HG03108 (cell line): ENCODE measurements at regions not wholly inside any gene's neighbourhood (a gene's known extent, or its start where the extent isn't known, plus 50 kb on each side); places are given as distances from the start of the nearest gene placed in this dataset.
"Not testable (repeated sequence)": the region's sequence is repeated elsewhere in the genome, so short reads cannot be mapped to it uniquely, and the experiment has no call there.

Experiments used
- ATAC-seq: cut with Tn5 transposase; IDR thresholded peaks from one replicate; pipeline ENCODE4 v1.9.1; 2021; ENCODE audit warnings: moderate library complexity; ENCODE audit not compliant: unreplicated experiment

DNA sequence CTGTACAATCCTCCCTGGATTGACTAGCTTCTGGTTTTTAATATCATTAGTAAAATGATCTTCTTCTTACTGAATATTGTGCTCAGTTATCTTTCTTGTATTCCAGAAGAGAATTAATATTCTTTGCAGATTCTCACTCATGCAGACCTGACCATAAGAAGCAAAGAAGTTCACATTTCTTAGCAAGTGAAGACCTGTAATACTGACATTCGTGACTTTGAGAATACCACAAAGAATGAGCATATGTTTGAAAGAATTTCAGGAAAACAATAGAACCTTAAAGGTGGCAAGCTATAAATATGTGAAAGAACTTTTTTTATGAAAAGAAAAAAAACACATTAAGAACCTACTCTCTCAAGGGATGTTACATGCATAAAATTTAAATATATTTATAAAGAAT, 371.6 kb downstream of the JRKL start:
- ATAC-seq = no peak

DNA sequence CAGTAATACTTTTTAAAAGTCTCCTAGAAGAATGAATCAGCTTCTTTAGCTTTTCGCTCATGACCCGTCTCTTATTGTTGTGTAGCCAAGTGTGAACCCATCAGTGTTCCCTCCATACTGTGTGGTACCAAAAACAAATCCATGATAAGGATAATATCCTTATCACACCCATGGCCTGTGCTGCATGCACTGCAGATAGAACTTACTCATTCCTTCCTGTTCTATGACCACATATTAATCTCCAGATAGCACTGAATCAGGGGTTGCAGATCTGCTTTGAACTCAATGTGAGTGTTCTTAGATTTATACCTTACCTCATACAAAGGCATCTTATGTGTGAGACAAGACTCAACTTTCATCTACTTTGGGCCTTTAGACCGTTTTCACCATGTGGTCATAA, 373.4 kb downstream of the JRKL start:
- no peak for ATAC-seq

DNA sequence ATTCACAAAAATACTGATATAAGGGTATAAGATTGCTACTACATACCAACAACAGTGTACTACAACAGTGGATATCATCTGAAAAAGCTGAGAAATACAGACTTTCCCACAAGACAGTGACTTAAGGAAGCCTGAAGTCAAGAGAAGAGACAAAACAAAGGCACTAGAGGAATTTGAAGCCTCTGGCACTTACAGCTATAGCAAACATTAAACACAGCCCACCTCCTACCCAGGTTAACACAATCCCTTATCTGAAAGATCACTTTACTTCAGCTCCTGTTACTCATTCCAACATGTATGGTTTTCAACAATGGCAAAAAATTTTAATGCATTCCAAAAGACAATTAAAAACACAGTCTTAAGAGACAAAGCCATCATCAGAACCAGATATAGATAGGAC, 388.5 kb downstream of the JRKL start:
- ATAC-seq = no peak

DNA sequence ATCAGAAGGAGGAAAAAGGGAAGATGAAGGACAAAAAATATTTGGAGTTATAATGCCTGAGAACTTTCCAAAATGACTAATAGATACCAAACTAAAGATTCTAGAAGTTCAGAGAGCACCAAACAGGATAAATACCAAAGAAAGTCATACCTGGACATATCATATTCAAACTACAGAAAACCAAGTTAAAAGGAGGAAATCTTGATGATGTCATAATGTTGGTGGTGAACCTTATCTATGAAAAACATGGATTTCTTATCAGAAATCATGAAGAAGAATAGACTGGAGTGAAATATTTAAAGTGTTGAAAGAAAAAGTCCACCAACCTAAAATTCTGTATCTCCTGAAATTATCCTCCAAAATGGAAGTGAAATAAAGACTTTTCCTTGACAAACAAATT, 389.2 kb downstream of the JRKL start:
- no peak for ATAC-seq

DNA sequence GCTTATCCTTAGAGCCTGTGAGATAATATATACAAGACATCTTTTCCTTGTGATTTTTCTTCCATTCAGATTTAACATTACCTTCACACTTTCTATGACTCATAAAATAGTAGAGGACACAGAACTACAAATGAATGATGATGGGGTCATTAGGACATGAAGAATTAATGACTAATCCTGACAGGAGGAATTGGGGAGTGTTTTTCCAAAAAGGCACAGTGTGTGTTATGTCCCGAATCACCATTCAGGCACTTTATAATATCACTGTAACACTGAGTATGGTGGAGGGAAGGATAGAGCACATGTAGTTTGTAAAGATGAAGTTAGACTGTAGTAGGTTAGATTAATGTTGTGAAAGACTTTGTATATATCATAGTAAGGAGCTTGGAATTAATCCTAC, 391.3 kb downstream of the JRKL start:
- ATAC-seq = no peak

DNA sequence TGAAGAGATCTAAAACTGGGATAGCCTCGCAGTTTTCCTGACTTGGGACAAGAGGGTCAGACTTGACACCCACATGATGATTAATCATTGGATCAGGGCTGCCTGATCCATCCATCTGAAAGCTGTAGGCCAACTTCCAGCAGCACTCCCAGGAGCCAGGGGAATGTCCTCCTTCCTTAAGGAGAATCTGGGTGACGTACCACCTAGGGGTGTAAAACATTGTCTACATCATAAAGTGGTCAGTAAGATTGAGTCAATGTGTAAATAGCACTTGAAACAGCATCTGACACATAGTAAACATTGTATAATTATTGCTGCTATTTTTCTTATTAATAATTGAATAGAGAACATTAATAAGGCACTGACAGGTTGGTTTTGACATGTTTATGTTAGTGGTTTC, 392.8 kb downstream of the JRKL start:
- ATAC-seq = no peak

DNA sequence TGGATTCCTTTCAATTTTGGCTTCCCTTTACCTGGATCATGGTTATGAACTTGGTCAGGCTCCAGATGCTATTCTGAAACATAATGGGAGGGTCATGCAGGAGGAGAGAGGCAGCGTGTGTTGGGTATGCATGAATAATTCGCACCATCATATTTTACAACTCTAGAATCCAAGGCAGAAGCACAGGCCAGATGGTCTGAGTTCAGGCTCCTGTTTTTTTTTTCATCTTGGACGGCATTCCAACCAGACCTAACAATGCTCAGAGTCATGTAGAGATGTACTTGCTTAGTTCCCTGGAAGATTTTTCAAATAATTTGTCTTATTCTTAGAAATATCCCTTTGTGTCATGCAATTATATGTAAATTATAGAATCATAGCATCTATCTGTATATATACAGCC, 393.5 kb downstream of the JRKL start:
- no peak for ATAC-seq

DNA sequence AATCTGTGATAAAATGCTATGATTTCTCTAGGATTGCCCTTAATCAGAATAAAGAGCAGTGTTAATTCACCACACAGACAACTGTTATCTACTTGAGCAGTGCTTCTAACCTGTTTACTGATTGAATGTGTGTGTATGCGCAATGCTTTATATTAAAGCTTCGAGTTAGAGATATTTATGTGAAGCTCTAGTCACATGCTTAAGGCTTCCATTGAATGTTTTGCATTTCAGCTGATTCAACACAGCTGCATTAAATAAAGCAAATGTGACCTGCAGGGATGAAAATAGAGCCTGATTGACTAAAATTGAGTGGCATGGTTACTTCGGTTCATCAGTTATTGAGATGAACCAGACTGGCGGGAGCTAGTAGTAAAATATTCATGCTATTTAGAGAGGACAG, 395.3 kb downstream of the JRKL start:
- ATAC-seq = no peak

DNA sequence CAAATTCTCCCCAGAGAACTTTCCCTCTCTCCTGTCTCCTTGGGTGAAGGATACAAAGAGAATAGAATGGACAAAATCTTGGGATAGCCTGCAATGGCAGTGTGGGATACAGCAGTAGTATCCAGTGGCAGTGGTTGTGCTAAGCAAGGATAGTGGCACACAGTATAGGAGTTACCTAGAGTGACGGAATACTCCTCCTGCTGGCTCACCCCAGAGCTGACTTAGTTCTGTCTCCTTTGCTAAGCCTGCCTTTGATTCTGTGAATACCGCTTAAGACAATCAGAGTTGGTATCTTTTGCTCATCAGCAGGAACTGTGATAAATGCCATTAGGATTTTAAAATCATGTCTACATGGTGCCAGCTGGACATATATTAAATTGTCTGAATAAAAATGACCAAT, 404.3 kb downstream of the JRKL start:
- no peak for ATAC-seq

DNA sequence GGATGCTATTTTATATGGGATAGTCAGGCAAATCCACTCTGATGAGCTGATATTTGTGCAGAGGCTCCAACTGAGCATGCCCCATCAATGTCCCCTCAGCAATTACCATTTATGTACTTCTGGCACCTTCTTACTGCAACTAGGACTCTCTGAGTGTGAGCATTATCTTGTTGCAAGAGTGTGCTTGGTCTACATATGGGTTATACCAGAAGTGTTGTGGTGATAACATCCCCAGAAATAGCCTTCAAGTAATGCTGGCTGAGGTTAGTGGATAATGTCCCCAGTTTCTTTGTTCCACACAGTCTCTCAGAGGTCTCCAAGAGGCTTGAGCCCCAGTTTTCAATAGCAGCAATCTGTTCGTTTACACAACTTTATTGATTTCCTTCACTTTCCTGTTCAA, 408.6 kb downstream of the JRKL start:
- no peak for ATAC-seq

DNA sequence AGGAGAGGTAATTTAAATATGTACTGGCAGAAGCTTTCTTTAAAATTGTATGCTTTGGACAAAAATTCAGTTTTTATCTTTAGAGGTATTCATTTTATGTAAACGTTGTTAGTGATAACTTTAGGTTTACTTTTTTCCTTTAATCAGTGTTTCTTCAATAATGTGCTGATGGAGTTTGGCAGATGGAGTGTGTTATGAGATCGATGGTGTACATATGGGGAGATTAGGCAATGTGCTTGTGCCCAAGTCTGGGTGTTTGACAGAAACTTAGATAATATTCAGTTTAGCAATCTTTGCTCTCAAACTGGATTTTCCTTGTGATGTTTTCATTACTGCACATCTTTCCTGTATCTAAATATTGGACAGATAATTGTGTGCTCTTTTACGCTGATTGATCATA, 425.4 kb downstream of the JRKL start:
- ATAC-seq = no peak

DNA sequence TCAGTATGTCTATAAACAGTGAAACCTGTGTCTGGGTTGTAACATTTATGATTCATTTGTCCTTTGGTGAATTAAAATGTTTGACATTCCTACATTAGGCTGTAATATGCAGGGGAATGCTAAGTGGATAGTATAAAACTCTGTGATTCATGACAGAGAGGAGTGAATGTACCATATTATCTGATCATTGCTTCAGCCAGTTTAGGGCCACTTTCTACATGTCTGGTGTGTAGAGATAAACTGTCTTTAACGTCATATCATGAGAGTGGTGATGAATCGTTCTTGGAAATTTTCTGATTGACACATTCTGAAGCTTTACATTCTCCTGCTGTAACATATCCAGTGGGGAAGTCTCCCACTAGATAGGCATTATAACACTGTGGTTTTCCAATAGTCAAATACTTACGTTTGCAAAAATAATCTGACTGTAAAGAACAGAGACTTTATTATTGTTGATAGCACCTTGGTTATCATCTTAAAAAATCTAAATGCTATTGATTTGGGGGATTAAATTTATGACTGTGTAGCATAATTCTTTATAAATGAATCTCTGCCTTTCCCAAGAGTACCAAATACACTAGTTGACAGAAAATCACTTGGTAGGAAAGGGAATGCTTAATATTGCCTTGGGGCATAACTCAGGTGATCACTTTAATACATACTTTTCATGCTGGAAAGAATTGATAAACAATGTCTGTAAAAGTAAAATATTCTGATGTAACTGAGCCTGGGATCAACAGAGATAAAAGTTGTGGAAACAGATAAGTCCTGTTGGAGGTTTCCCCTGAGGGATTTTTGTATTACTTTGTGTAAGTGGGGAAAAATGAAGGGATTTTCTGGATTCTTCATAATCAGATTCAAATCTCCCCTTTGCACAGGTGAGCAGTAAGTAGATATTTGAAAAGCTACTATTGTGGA, 427.9 kb downstream of the JRKL start:
- ATAC-seq = no peak

DNA sequence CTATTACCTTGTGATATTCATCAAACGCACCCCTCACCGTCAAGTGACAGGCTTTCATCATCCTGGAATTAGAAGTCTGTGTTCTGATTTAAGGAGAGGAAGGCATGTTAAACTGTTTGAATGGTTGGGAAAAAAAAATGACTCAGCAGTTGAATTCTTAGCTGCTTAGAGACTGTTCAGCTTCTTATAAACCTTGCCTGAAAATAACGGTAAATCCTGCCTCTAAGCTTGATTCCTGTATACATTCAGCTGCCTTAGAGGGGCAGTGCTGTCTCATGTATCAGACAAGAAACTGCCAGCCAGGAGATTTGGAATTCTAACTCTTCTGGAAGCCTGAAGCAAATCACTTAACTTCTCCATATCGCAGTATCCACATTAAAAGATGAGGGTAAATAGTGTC, 437.4 kb downstream of the JRKL start:
- ATAC-seq = no peak

DNA sequence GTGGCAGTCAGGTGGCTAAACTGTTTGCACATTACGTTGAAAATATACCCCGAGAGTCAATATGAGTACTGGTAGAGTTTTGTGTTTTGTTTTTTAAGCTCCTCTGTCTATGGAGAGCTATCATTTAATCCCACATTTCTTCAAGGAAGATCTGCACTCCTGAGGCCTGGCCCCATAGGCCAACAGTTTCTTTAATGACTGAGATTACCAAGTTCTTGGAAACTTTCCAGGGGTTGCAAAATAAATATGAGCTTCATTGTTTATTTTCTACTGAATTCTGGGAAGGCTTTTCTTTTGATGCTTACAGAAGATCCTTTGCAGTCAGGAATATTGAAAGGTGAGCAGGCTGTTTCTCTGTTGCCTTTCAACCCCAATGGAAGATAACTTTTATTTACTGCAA, 452.0 kb downstream of the JRKL start:
- ATAC-seq = no peak

DNA sequence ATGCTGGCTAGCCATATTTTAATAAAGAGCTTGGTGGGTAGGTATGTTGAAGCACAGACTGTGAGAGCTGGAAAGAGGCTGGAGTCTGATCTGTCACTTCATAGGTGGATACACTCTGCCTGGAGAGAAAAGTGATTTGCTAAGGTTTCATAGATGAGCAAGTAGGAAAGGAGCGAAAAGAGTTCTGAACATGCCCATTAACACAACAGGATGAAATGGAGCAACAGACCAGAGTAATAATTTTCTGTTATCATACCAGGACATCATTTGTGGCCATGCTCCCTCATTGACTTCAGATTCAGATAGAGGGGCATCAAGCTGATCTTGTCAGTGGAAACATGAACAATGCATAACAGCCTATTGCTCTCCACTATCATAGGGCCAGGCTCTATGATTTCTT, 452.9 kb downstream of the JRKL start:
- no peak for ATAC-seq

DNA sequence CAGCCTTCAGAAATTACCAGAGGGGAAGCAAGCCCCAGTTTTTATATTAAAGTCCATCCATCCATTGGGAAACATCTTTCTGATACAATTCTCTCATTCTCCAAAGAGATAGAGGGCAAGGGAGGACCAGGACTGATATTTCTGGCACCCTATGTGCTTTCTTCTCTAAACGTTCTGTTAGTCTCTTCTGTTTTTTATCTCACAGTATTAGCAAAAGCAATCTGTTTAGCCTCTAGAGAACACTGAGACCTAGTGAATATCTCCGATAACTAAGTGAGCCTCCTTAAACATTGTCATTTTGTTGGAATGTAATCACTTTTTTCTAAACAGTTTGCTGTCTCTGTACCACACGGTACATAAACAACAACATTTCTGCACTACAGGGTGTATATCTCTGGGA, 464.6 kb downstream of the JRKL start:
- ATAC-seq = no peak

DNA sequence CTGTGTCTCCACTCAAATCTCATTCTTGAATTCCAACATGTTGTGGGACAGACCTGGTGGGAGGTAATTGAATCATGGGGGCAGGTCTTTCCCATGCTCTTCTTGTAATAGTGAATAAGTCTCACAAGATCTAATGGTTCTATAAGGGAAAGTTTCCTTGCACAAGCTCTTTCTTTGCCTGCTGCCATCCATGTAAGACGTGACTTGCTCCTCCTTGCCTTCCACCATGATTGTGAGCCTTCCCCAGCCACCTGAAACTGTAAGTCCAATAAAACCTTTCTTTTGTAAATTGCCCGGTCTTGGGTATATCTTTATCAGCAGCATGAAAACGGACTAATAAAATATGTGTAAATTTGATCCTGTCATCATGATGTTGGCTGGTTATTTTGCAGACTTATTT, 471.9 kb downstream of the JRKL start:
- ATAC-seq = not testable (repeated sequence)

DNA sequence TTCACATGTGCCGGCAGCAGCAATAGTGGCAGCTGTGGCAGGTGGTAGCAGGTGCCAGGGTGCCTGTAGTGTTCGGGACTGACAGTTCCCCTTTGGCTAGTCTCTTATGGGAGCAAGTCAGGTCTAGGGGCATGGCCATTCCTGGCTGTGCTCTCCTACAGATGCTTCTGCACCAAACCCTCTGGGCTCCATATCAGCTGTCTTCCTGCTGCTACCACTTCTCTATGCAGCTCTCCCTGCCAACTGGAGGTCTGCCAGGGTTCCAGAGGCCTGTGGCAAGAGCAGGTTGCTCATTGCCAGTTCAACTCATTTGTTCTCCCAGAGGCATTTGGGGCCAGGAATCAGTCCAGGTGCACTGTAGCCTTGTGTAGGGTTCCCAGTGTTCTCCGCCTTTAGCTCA, 473.7 kb downstream of the JRKL start:
- no peak for ATAC-seq

DNA sequence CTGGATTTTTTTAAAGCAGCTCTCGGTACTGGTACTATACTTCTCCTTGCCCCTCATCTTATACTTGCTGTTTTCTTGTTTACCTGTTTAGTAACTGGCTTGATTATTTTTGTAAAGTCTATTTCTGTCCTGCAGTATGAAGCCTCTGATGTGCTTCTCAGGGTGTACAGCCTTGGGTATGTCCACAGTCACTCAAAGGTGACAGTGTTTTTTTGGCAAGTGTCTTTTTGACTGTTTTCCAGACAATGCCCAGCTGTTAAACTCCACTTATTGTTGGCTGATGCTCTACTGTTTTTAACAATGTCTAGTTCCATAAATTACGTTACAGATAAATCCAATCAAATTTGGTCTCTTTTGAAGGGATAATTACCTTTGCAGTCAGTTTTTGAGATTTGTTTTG, 475.2 kb downstream of the JRKL start:
- no peak for ATAC-seq

DNA sequence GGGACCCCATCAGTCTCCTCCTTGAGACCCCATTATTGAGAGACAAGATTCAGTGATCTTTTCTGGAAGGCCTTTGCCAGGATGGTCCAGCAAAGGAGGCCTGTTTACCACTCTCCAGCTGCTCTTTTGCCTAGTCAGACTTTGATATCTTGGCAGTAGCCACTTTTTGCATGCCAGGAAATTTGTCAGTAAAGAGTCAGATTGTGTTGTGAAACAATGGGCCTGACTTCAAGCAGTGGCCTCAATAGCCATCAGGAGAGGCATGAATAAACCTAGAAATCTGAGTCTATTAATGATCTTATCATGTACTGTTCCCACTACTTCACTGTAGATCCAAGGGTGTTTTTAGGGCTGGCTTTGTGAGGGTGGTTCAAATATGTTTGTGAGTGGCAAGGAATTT, 479.4 kb downstream of the JRKL start:
- ATAC-seq = no peak

DNA sequence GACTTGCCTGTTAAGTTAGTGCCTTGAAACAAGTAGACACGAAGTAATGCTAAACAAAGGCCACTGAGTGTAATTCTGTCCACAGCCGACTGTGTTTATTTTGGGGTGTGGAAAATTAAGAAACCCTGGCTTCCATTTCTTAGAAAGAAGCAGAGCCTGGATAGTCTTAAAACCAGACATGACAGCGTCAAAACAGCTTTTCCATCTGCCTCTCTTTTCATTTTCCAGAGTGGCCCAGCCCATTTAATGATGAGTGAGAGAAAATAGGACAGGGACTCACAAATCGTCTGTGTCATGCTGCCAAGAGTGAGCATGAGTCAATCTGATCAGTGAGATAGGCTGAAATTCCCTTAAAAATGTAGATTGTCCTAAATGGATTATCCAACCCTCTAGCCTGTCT, 485.9 kb downstream of the JRKL start:
- no peak for ATAC-seq

DNA sequence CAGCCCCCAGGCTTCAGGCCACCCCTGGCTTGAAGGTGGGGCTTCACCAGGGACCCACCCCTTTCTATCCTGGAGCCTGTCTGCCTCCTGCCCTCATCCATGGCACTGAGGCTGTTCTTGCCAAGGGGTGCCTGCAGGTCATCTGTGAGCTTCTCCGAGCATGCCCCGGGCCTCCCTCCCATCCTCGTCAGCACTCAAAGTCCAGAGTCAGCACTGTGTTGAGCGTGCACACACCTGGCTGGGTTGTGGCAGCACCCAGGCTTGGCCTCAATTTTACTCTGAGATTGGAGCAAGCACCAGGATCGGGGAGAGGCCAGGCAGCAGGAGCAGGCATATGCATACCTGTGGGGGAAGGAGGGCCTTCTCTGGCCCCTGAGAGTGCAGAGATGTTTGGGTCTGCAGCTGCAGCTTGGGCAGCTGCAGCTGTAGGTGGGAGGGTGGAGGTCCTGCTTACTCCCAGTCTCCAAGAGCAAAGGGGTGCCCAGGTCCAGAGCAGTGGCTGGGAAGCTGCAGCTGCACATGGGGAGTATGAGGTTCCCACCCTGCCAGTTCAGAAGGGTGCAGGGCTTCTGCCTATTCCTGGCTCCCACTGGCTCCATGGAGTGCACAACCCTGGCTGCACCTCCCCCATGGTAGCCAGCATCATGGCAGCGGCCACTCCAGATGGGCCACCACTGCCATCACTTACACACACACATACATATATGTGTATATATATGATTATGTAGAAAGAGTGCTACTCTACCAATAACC, 488.7 kb downstream of the JRKL start:
- no peak for ATAC-seq
